Activated CD4-positive, alpha-beta T cell treated with anti-CD3 and anti-CD28 coated beads for 36 hours (primary cell): ENCODE measurements at regions not wholly inside any gene's neighbourhood (a gene's known extent, or its start where the extent isn't known, plus 50 kb on each side); places are given as distances from the start of the nearest gene placed in this dataset.
"Not testable (repeated sequence)": the region's sequence is repeated elsewhere in the genome, so short reads cannot be mapped to it uniquely, and the experiment has no call there.

Experiments used
- ATAC-seq: fragments of 200-7000 bp; cut with Tn5 transposase; one replicate; pipeline ENCODE4 v1.10.0; 2021; ENCODE audit warnings: mild to moderate bottlenecking, moderate library complexity
- CTCF ChIA-PET: fragments of 350-600 bp; sonication (Branson Sonifier 250); formaldehyde crosslinking; loops from one replicate; lab custom pipeline; 2021; ENCODE audit warnings: antibody characterized with exemption; lab: Charles Lee
- POLR2A ChIA-PET: fragments of 350-600 bp; sonication (Branson Sonifier 250); formaldehyde crosslinking; loops from one replicate; lab custom pipeline; 2021; ENCODE audit warnings: antibody characterized with exemption, inconsistent platforms; lab: Charles Lee
- DNase-seq: peaks from one replicate; pipeline ENCODE4 v3.0.0-alpha.2; 2020
- H3K27ac Mint-ChIP-seq: one replicate; pipeline ENCODE4 v1.8.0; 2021; ENCODE audit warnings: mixed read lengths
- H3K27me3 Mint-ChIP-seq: one replicate; pipeline ENCODE4 v1.8.0; 2021; ENCODE audit warnings: mixed read lengths
- H3K36me3 Mint-ChIP-seq: one replicate; pipeline ENCODE4 v1.8.0; 2021; ENCODE audit warnings: low read depth, mixed read lengths
- H3K4me1 Mint-ChIP-seq: one replicate; pipeline ENCODE4 v1.8.0; 2021; ENCODE audit warnings: mixed read lengths
- H3K4me3 Mint-ChIP-seq: one replicate; pipeline ENCODE4 v1.8.0; 2021; ENCODE audit warnings: mild to moderate bottlenecking, moderate library complexity, mixed read lengths
- H3K9me3 Mint-ChIP-seq: one replicate; pipeline ENCODE4 v1.8.0; 2021; ENCODE audit warnings: low read depth, mixed read lengths
- intact Hi-C, 2 experiments: fragments of 100-400 bp; cut with DNase I in 1 of 2; cut with micrococcal nuclease in 1 of 2; formaldehyde crosslinking; loops; one replicate each; pipeline versions ENCODE4 v1.14.2 to v1.15.1; 2022 to 2024; cut with DNase I, micrococcal nuclease

DNA sequence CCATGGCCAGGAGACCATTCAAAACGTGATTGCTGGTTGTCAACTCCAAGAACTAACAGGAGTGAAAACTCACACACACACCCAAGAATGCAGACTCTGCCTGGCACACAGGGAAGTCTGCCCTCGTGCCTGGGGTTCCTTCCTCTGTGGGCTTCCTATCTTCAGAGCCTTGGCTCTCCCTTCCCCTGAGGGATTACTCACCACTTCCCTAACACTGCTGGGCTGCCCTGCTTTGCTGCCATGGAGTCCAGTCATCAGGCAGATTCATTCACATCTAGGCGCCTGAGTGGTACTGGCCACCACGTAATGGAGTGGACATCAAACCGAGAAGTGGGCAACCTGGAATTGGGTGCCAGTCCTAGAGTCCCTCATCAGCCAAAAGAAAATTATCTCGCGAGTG is 76.4 kb upstream of the PRSS3 start:
- Mint-ChIP-seq H3K9me3 (no peaks in the 10 kb centered on the region), H3K4me3 (no peak overlapping the region)

DNA sequence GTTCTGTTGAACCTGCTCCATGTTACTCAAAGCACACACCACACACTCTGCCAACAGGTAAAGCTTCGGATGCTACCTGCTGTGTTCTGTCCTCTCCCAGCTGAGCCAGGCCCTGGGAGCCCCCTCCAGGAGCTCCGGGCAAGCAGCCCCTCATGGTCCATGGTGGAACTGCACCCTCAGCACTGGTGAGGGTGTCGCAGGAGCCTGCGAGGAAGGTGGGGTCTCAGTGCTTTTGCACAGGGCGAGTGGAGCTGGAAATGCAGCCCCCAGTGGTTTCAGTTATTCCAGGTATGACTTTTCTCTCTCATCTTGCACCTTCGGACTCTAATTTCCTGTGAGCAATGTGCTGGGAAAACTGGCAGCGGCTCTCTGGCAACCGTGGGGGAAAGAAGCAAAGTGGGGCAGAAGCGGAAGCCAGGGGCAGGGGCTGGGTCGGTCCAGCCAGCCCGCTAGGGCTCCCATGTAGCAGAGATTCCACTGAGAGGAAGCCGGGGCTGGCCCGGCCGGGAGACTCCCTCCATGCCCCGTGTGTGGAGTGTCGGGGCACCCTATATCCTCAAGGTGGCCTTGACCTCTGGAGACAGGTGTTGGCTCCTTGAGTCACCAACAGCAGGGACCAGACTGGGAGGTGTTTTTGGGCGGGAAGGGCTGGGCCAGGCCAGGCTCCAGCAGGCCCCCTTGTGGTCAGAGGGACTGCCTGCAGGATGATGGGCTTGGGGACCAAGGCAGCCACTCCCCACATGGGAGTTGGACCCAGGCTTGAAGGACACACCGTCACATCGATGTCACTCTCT is 75.6 kb upstream of the PRSS3 start:
- H3K9me3 Mint-ChIP-seq, result no peaks in the 10 kb centered on the region
- ATAC-seq (peak; percentile 78), DNase-seq (peak; percentile 74)
- ChIA-PET CTCF (interaction anchor here (0.6 to 22.1 kb wide), 10 partner anchors 11 to 206 kb away, joined by 3 to 495 read pairs (median 3); no protein-coding TSS in a partner anchor), POLR2A (no interaction called here)
- H3K27ac Mint-ChIP-seq, result peak overlapping the region; percentile 56
- peak overlapping the region; percentile 55 for H3K4me3 Mint-ChIP-seq
- intact Hi-C loops, result loop anchor here in 1 of 2 experiments (5.0 kb wide), 3 partner anchors 42 to 432 kb away; no protein-coding TSS in a partner anchor
- peaks cover 5% of the 10 kb centered on the region for H3K27me3 Mint-ChIP-seq
- no peaks in the 10 kb centered on the region for H3K36me3 Mint-ChIP-seq
- peaks cover 4% of the 10 kb centered on the region for H3K4me1 Mint-ChIP-seq

More for the DNA sequence above, 76.4 kb upstream of the PRSS3 start:
- intact Hi-C loops, result no loop called here
- ATAC-seq (no peak), DNase-seq (no peak)
- POLR2A ChIA-PET, result no interaction called here
- peaks cover 4% of the 10 kb centered on the region for H3K4me1 Mint-ChIP-seq
- H3K27me3 Mint-ChIP-seq, result peaks cover 2% of the 10 kb centered on the region
- no peak overlapping the region for H3K27ac Mint-ChIP-seq
- CTCF ChIA-PET, result interaction anchor here (0.6 to 22.1 kb wide), 9 partner anchors 10 to 205 kb away, joined by 3 to 495 read pairs (median 3); no protein-coding TSS in a partner anchor
- no peaks in the 10 kb centered on the region for H3K36me3 Mint-ChIP-seq

DNA sequence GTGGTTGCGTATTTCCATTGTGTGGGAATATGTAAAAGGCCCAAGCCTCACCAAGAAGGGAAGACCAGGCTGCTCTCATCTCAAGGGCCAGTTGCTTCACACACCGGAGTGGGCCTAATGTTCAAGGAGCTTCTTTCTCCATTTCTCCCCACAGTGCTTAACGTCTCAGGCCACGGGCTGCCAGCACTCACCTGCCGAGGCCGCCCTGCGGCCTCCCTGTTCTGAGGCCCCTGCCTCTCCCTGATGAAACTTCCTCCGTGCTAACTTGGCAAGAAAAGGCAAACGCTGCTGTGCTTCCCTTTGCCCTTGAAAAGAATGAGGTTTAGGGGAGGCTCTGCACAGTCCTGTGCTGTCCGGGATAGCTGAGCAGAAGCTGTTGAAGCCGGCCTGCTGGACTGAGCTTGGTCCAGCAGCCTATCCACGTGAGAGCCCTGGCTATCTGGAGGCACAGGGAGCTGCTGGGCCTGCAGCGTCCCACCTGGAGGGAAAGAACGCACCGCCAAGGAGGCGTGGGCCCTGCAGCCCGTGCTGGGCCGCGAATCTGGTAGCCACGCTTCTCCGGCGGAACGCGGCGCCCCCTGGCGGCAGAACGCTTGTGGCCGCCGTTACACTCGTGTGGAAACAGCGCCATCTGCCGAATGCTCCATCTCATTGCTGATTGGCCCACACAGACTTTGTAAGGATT is 73.5 kb upstream of the PRSS3 start:
- H3K27me3 Mint-ChIP-seq, result peaks cover 5% of the 10 kb centered on the region
- intact Hi-C loops, result loop anchor here (1.0 to 5.0 kb wide), 5 partner anchors 45 to 435 kb away; no protein-coding TSS in a partner anchor
- H3K27ac Mint-ChIP-seq, result no peak overlapping the region
- peak; percentile 94 for DNase-seq
- H3K36me3 Mint-ChIP-seq, result no peaks in the 10 kb centered on the region
- no peaks in the 10 kb centered on the region for H3K9me3 Mint-ChIP-seq
- H3K4me3 Mint-ChIP-seq, result no peak overlapping the region
- ChIA-PET CTCF (interaction anchor here (0.6 to 22.1 kb wide), 24 partner anchors 9 to 518 kb away, joined by 3 to 495 read pairs (median 4); no protein-coding TSS in a partner anchor), POLR2A (no interaction called here)
- peaks cover 4% of the 10 kb centered on the region for H3K4me1 Mint-ChIP-seq
- ATAC-seq, result peak; percentile 68

DNA sequence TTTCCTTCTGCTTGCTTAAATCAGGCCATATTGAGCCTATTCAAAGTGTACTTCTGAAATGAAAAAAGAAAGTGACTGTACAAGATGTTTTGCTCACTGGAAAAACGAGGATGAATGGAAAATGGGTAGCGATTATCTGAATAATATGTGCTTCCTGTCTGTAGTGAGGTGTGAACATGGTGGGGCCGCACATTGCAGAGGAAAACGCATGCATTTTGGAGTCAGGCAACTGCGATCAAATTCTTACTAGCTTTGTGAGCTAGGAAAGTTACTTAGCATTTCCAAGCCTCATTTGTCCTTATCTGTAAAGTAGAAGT is 73.0 kb upstream of the PRSS3 start:
- no peaks in the 10 kb centered on the region for H3K36me3 Mint-ChIP-seq
- peaks cover 5% of the 10 kb centered on the region for H3K27me3 Mint-ChIP-seq
- no peaks in the 10 kb centered on the region for H3K9me3 Mint-ChIP-seq
- DNase-seq, result no peak
- H3K4me3 Mint-ChIP-seq, result no peak overlapping the region
- POLR2A ChIA-PET, result no interaction called here
- peaks cover 4% of the 10 kb centered on the region for H3K4me1 Mint-ChIP-seq
- ATAC-seq, result no peak
- H3K27ac Mint-ChIP-seq, result no peak overlapping the region
- intact Hi-C loops, result loop anchor here (1.0 to 5.0 kb wide), 5 partner anchors 45 to 435 kb away; no protein-coding TSS in a partner anchor
- CTCF ChIA-PET, result interaction anchor here (0.6 to 22.1 kb wide), 14 partner anchors 17 to 308 kb away, joined by 3 to 495 read pairs (median 4); no protein-coding TSS in a partner anchor

DNA sequence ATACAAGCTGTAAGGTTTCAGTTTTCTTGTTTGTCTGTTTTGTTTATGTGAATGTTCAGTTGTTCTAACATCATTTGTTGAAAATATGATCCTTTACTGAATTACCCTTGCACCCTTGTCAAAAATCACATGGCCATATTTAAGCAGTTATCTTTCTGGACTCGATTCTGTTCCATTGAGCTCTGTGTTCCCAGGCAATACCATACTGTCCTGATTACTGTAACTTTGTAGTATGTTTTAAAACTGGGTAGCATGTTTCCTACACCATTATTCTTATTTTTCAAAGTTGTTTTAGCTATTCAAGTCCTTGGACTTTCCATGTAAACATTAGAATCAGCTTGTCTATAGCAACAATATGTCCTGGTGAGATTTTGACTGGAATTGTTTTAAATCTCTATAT is 66.7 kb upstream of the PRSS3 start:
- Mint-ChIP-seq H3K27ac (no peak overlapping the region), H3K4me1 (no peaks in the 10 kb centered on the region), H3K9me3 (peaks cover 4% of the 10 kb centered on the region), H3K4me3 (no peak overlapping the region), H3K36me3 (no peaks in the 10 kb centered on the region), H3K27me3 (peaks cover 9% of the 10 kb centered on the region)
- DNase-seq, result no peak
- CTCF ChIA-PET, result interaction anchor here (0.6 to 22.1 kb wide), 2 partner anchors 106 to 232 kb away, joined by 3 to 495 read pairs; no protein-coding TSS in a partner anchor
- no peak for ATAC-seq
- POLR2A ChIA-PET, result no interaction called here
- intact Hi-C loops, result no loop called here

DNA sequence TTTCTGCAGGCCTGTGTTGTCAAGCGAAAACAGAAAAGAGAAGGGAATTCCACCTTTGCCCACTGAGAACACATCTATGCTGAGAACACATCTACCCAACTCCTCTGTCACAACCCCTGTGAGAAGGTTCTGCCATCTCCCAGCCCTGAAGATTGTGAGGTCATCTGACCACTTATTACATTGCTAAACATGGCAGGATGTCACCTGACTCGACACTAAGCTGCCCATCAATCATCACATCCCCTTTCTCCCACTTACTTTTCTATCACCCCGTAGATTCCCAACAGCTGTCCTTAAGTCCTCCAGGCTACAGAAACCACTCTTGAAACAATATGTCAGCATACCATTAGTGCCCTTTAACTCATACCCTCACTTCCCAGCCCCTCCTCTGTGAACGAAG is 64.2 kb upstream of the PRSS3 start:
- Mint-ChIP-seq H3K36me3 (no peaks in the 10 kb centered on the region), H3K9me3 (peaks cover 4% of the 10 kb centered on the region), H3K27ac (no peak overlapping the region), H3K27me3 (peaks cover 13% of the 10 kb centered on the region), H3K4me1 (no peaks in the 10 kb centered on the region), H3K4me3 (no peak overlapping the region)
- CTCF ChIA-PET, result interaction anchor here (0.6 to 22.1 kb wide), 3 partner anchors 10 to 608 kb away, joined by 3 to 495 read pairs (median 4); no protein-coding TSS in a partner anchor
- ATAC-seq (no peak), DNase-seq (no peak)
- POLR2A ChIA-PET, result no interaction called here
- intact Hi-C loops, result no loop called here

DNA sequence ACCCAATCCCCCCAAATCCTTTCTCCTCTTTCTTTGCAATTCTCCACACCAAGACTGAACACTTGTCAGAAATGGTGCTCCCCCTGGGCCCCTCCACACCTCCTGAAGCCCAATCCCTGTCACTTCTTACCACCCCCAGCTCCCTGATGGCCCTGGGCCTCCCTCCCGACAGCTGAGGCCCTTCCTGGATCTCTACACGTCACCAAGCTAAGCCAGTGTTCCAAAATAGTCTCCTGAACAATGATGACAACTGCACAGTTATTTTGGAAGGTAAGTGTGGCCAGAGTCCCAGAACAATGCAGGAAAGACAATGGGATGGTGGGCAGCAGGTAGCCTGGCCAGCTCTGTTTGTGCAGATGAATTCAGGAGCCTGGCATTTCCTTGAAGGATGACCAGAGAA is 63.7 kb upstream of the PRSS3 start:
- H3K4me3 Mint-ChIP-seq, result no peak overlapping the region
- peaks cover 17% of the 10 kb centered on the region for H3K27me3 Mint-ChIP-seq
- peaks cover 4% of the 10 kb centered on the region for H3K9me3 Mint-ChIP-seq
- H3K36me3 Mint-ChIP-seq, result no peaks in the 10 kb centered on the region
- intact Hi-C loops, result no loop called here
- DNase-seq (no peak), ATAC-seq (no peak)
- H3K27ac Mint-ChIP-seq, result no peak overlapping the region
- no peaks in the 10 kb centered on the region for H3K4me1 Mint-ChIP-seq
- ChIA-PET POLR2A (no interaction called here), CTCF (interaction anchor here (0.7 to 22.1 kb wide), 3 partner anchors 10 to 109 kb away, joined by 3 to 495 read pairs (median 4); no protein-coding TSS in a partner anchor)

DNA sequence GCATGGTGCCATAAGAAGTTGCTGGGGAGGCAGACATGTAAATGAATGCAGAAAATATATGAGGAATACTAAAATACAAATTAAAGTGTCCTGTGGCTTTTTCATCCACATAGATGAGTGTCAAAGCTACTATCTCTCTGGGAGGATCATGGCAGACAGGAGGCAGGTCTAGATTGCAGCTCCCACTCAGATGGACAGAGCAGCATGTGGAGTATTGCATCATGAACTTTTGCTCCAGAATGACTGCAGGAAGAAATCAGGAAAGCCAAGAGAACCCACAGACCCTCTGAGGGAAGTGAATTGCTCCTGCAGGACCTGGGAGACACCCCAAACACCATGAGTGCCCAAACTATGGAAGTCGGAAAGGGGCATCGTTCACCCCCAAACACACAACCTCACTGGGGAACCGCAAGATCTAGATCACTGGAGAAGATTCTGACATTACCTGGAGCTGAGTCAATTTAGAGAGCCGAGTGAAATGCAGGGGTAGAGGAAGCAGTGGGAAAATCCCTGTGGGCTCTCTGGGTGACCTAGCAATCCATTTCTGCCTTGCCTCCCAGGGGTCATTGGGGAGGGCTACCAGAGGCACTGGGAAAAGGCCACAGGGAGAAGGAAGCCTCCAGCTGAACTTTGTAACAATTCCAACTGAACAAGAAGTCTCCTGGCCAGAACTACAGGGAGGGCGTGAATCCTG is 61.0 kb upstream of the PRSS3 start:
- DNase-seq, H3K36me3 Mint-ChIP-seq, H3K4me1 Mint-ChIP-seq, POLR2A ChIA-PET, H3K27ac Mint-ChIP-seq, H3K9me3 Mint-ChIP-seq, intact Hi-C loops, ATAC-seq, H3K4me3 Mint-ChIP-seq: not testable (repeated sequence)
- CTCF ChIA-PET, result interaction anchor here (0.8 to 22.1 kb wide), 2 partner anchors 11 to 111 kb away, joined by 3 to 495 read pairs; no protein-coding TSS in a partner anchor
- H3K27me3 Mint-ChIP-seq, result peaks cover 22% of the 10 kb centered on the region

DNA sequence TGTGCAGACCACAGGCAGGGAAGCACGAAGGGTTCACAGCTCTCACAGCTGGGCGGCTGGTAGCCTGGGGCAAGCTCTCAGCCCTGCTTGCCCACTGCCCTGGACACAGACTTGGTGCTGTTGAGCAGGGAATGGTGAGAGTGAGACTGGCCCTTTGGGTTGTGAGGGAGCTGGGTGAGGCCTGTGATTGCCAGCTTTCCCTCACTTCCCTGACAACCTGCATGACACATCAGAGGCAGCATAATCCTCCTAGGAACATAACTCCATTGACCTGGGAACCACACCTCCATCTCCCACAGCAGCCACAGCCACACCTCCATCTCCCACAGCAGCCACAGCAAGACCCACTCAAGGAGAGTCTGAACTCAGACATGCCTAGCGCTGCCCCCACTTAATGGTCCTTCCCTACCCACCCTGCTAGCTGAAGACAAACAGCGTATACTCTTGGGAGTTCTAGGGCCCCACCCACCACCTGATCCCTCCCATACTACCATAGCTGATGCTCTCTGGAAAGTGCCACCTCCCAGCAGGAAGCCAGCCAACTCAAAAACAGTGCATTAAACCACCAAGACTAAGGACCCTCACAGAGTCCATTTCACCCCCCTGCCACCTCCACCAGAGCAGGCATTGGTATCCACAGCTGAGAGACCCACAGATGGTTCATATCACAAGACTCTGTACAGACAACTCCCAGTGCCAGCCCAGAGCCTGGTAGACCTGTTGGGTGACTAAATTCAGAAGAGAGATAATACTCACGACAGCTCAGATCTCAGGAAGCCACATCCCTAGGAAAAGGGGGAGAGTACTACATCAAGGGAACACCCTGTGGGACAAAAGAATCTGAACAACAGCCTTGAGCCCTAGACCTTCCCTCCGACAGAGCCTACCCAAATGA is 60.2 kb upstream of the PRSS3 start:
- intact Hi-C loops, POLR2A ChIA-PET, H3K4me1 Mint-ChIP-seq, H3K36me3 Mint-ChIP-seq, H3K4me3 Mint-ChIP-seq, H3K9me3 Mint-ChIP-seq, ATAC-seq, DNase-seq, H3K27ac Mint-ChIP-seq: not testable (repeated sequence)
- CTCF ChIA-PET, result interaction anchor here (0.6 to 22.1 kb wide), 3 partner anchors 11 to 152 kb away, joined by 3 to 495 read pairs (median 5); no protein-coding TSS in a partner anchor
- peaks cover 22% of the 10 kb centered on the region for H3K27me3 Mint-ChIP-seq
